ENCODE measurements at regions not wholly inside any gene's neighbourhood (a gene's known extent, or its start where the extent isn't known, plus 50 kb on each side); places are given as distances from the start of the nearest gene placed in this dataset.

DNA sequence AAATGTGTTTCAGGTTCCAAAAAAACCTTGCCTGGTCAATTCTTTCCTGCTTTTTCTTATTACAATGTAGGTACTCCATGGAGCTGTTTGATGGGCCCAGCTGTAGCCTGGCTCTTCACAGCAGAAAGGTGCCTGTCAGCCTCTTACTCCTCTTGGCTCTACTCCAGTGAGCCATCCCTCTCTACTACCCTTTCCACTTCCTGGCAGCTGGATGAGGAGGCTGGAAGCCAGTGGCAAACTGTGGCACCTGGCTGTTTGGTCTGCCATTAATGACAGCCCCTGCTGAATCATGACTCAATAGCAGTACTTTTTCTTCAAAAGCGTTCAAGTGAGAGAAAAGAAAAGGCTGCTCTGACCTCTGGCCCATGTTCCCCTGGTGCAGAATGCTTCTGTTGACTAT lies 618.1 kb downstream of the PYDC2 start:
- in situ Hi-C loops (cut with HindIII; ENCODE audit: low pct_unique_long_range_greater_than_20kb, low sequenced_read_pairs) = no loop called here
- DNase-seq (ENCODE audit: low read depth, low spot score) = no peak

DNA sequence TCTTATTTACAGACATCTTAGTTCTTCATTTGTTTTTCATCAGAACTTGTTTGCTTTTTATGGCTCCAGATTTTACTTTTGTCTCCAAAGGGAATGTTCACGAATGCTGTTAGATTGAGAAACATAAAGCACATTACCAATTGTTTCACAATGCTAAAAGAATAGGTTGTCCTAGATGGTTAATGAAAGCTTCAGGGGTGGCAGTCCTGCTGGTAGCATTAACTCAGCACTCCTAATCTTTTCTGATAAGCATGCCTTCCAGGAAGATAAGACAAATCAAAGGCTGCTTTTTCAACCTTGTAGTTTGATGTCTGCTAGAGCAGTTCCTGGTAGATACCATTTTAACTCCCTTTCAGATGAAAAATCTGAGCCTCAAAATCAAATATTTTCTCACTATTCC lies 619.4 kb downstream of the PYDC2 start:
- no peak for DNase-seq (ENCODE audit: low read depth, low spot score)
- in situ Hi-C loops (cut with HindIII; ENCODE audit: low pct_unique_long_range_greater_than_20kb, low sequenced_read_pairs) = no loop called here

DNA sequence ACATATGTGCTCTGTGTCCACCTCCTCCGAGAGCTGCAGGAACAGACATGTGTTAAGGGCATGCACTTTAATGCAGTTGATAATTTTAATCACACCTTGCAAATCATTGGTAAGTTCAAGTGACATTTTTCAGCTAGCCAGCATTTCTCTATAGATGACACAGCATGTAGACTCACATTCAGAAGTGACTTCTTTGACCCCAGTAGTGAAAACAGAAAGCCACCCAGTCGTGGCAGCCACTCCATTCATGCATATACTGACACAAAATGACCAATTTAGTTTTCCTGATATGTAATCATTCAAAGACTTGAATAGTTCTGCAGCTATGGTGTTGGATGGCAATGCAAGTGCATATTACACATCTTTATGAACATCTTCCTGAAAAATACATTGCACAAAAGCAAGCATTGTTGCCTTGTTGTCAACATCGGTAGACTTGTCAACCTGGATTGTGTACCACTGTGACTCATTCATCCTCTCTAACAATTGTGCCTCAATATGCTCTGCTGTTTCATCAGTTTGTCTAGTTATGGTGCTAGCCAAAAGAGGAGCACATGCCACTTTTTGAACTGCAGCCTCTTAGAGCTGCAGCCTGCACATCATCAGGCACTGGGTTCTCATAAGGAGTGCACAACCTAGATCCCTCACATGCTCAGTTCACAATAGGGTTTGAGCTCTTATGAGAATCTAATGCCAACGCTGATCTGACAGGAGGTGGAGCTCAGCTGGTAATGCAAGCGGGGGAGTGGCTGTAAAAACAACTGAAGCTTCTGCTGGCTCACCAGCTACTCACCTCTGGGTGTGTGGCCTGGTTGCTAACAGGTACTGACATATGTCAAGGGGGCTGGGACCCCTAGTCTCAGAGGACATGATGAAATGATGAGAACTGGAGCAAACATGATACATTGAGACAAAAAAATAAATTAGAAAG lies 622.0 kb downstream of the PYDC2 start:
- in situ Hi-C loops (cut with HindIII; ENCODE audit: low pct_unique_long_range_greater_than_20kb, low sequenced_read_pairs) = no loop called here
- DNase-seq (ENCODE audit: low read depth, low spot score) = no peak

Small RNAs in the stretch of these regions (small RNA-seq; reads per million reads assigned to genes)
- gene RF00019 = 0 reads per million in 2 experiments
